RKO (cell line): ENCODE measurements at regions not wholly inside any gene's neighbourhood (a gene's known extent, or its start where the extent isn't known, plus 50 kb on each side); places are given as distances from the start of the nearest gene placed in this dataset.
"Not testable (repeated sequence)": the region's sequence is repeated elsewhere in the genome, so short reads cannot be mapped to it uniquely, and the experiment has no call there.

Experiments
- DNase-seq: peaks from one replicate; pipeline ENCODE4 v3.0.0-alpha.2; 2016; ENCODE audit warnings: low spot score

DNA sequence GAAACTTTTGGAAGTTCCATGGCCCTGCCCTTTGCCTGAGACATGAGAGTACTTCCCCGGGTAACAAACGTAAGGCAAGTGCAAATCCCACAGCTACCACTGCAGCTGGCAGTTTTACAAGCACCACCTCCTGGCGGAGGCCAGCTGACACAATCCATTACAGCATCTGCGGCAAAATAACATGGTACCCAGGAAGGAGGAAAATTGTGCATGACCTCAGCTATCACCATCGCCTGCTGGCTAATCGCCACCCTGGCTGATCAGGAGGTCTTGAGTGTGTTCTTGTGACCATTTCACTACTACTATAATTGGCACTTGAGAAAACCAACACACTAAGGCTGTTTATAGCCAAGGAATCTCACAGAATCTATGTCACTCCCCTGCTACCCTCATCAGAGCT is 71.7 kb upstream of the SERPINE2 start:
- no peak for DNase-seq

DNA sequence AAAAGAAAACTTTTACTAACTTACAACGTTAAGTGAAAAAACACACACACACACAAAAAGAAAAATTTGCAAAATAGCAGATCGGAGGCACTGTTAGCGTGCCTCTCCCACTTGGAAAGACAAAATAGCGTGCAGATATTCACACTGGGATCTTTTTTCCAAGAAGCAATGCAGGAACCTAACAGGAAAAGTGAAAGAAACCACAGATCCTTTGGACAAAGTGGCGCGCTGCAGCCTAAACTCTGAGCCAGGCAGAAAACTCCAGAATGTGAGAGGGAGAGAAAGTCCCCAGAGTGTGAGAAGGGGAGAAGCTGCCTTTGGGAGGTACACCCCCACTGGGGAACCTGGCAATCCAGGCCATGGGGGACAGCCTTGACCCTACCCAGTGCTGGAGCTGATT is 70.7 kb upstream of the SERPINE2 start:
- DNase-seq = no peak

DNA sequence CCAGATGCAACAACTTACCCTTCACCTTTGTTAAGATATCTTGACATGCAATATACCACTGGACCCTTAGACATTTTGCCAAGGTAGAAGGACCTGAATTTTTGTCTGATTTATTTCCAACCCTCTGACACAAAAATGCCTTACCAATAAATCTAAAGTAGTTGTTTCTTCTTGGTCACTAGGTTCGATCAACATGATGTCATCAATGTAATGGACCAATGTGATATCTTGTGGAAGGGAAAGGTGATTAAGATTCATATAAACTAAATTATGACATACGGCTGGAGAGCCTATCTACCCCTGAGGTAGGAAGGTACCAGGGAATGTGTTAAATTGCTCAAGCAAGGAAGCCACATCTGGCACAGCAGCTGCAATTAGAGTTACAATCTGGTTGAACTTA is 67.7 kb upstream of the SERPINE2 start:
- DNase-seq = no peak

DNA sequence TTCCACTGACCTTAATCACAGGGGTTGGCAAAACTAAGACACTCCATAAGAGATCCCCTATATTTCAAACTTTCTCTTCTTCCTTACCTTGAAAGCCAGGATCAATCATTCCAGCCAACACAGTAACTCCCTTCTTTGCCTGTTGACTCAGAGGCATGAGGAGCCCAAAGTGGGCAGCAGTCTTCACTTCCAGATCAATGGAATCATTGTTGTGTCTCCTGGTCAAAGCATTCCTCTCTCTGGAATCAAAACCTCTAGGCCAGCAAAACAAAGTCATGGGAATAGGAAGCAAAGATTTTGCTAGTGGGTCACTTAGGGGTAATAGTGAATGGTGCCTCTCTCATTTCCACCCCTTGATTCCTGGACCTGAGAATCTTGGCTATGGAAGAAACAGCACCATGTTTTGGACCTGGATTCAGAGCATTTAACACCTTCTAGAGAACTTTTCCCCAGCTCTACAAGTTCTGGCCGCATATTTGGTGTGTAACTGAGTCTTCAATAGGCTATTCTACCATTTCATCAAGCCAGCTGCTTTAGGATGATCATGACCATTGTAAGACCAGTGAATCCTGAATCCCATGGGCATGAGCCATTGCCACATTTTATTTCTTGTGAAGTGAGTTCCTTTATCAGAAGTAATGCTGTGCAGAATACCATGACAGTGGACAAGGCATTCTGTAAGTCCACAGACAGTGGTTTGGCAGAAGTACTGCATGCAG is 65.7 kb upstream of the SERPINE2 start:
- no peak for DNase-seq

DNA sequence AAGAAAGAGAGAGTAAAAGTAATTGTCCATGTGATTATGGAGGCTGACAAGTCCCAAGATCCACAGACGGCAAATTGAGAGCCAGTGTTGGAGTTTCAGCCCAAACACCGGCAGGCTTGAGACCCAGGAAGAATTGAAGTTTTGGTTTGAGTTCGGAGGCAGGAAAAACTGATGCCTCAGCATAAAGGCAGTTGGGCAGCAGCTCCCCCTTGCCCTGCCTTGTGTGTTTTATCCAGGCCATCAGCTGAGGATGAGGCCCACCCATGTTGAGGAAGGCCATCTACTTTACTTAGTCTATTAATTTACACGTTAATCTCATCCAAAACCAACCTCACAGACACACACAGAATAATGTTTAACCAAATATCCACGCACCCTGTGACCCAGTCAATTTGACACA is 64.6 kb upstream of the SERPINE2 start:
- DNase-seq = no peak

DNA sequence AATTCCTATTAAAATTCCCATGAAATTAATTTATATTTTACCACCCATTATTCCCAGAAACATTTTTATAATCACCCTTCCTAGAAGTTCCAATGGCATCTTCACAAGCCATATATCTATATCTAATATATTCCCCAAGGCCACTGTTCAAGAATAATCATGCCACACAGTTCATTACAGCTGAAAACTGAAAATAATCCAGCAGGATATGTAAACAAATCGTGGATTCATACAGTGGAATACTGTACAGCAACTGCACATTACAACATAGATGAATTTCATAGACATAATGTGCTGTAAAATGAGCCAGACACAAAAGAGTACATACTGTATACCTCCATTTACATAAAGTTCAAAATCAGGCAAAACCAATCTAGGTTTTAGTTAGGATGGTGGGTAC is 63.9 kb upstream of the SERPINE2 start:
- DNase-seq = no peak

DNA sequence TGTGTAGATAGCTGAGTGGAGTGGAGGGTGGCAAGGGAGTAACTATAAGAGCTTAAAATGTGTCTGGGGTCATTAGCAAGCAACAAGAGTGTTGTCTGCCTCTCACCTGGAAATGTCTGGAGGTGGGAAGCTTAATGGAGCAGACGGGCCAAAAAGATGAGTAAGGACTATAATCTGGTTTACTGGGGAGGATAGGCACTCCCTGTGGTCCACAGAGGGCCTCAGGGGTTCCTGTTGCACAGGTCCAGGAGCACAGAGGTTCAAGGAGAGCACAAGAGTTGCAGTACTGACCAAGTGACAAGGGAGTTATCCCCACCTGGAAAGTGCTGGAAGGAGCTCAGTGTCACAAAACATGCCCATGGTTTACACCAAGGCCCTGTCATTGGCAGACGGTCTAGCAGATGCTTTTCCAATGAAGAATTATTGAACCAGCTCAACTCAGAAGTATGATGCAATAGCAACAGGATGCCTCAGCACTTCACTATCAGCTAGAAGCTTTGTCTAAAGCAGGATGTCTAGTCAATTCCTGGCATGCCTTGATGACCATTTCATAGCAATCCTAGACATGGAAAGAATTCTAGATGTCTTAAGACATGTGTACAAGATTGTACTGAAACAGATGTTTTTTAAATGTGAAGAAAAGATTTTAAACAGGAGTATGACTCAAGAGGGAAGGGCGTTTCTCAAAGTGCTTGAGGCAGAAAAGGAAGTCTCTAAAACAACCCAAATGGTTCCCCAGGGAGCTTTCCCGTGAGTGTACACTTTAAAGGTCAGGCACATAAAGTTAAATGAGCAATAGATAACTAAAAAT is 62.9 kb upstream of the SERPINE2 start:
- DNase-seq = no peak

DNA sequence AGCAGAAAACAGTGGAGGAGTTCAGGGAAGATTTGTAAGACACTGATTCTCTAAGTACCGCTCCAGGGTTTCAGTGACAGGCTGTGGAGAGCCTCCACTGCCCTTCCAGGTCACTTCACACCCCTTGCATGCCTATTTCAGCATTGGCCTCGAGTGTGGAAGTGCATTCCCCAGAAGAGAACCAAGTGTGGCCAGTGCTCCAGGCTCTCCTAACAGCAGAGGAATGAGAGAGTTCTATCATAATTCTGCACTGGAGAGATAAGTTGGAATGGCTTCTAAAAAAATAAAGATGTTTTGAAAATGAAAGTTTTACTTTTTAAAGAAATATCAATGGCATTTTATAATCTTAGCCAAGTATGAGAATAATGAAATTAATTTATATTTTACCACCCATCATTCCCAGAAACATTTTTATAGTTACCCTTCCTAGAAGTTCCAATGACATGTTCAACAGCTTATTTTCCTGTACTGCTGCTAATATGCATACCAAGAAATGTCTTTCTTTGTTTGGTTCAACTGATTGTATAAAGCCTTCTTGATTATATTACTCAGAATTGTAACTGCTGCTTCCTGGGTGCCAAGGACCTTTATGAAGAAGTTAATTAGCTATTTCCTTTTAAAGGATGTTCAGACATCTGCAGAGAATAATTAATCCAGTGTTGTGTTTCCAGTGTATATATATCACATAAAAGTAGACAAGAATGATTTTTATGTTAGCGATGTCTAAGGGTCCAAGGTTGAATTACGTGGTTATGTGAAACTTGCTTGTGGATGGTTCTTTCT is 61.0 kb upstream of the SERPINE2 start:
- DNase-seq = no peak

DNA sequence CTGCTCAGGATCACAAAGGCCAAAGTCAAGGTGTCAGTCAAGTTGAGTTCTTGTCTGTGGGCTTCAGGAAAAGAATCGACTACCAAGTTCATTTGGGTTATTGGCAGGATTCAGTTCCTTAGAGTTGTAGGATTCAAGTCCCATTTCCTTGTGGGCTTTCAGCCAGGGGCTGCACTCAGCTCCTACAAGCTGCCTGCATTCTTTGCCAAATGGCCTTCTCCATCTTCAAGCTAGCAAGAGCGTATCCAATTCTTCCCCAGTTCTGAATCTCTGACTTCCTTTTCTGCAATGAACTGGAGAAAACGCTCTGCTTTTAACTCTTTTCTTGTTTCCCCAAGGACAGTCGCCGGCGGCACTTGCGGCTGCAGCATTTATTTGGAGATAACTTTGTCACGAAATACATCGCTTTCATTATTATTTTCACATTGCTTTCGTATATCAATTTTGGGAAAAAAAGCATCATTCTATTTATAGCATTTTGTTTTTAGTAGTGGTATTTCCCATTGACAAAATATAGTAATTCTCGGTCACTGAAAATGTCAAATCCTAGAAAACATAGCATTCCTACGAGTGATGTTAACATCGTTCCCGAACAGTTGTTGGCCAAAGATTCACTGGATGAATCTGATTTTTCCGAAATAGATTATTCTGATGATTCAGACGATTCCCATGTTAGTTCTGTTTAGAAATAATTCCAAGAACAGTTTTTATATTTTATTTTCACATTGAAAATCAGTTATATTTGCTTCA is 59.6 kb upstream of the SERPINE2 start:
- DNase-seq = no peak

DNA sequence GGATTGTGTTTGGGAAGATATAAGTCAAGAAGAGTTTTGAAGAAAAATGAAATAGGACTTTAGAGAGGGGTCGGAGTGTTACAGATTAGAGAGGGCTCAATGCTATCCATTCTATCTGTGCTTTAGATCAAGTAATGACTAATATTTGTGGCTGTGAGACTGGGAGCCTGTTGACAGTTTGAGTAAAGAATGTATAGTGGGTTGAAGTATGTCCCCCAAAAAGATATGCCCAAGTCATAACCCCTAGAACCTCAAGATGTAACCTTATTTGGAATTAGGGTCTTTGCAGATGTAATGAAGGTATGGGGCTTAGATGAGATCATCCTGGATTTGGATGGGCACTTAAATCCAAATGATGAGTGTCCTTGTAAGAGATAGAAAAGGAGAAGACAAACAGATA is 55.3 kb upstream of the SERPINE2 start:
- DNase-seq = no peak

DNA sequence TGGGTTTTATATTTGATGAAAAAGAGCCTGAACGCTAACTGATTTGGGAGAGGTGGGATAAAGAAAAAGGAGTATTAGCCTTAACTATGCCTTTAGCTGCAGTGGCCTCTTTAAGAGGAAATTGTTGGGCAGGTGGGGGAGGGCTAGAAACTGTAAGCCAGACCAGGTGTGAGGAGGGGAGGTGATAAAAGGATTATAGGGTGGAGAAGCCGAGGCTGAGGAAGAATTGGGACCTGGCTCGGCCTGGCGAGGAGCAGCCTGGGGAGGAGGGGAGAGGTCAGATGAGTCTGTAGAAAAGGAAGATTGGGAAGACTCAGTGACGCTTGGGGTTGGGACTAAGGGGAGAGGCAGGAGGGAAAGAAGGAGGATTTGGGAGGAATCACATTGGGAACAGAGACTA is 52.6 kb upstream of the SERPINE2 start:
- DNase-seq = not testable (repeated sequence)

DNA sequence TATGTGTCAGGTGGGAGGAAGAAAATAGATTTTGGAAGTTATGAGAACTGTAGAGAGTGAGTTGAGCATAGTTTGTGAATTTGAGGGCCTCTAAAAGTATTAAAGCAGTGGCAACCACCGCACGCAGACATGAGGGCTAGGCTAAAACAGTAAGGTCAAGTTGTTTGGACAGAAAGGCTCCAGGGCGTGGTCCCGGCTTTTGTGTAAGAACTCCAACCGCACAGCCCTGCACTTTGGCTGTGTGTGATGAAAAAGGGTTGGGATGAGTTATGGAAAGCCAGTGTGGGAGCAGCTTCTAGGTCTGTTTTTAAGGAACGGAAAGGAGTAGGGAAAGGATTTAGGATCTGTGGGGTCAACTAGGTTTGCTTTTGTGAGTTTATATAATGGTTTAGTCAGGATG is 50.5 kb upstream of the SERPINE2 start:
- DNase-seq = not testable (repeated sequence)
